ENCODE measurements at regions not wholly inside any gene's neighbourhood (a gene's known extent, or its start where the extent isn't known, plus 50 kb on each side); places are given as distances from the start of the nearest gene placed in this dataset.

- TF ChIP-seq CTCF (IDR thresholded peaks at IDR 0.05) (no peak), POLR2A (IDR thresholded peaks at IDR 0.05) (no peak)
Observed at GRCh38 chr4:186844059-186844681, 120.5 kb upstream of the FAT1 start.
